ENCODE measurements at regions not wholly inside any gene's neighbourhood (a gene's known extent, or its start where the extent isn't known, plus 50 kb on each side); places are given as distances from the start of the nearest gene placed in this dataset.

GRCh38 chr2:67338601-67339233 is 58.4 kb upstream of the ETAA1 start:
- TF ChIP-seq POLR2A (IDR thresholded peaks at IDR 0.05) = no peak
- TF ChIP-seq, protein P1, sequence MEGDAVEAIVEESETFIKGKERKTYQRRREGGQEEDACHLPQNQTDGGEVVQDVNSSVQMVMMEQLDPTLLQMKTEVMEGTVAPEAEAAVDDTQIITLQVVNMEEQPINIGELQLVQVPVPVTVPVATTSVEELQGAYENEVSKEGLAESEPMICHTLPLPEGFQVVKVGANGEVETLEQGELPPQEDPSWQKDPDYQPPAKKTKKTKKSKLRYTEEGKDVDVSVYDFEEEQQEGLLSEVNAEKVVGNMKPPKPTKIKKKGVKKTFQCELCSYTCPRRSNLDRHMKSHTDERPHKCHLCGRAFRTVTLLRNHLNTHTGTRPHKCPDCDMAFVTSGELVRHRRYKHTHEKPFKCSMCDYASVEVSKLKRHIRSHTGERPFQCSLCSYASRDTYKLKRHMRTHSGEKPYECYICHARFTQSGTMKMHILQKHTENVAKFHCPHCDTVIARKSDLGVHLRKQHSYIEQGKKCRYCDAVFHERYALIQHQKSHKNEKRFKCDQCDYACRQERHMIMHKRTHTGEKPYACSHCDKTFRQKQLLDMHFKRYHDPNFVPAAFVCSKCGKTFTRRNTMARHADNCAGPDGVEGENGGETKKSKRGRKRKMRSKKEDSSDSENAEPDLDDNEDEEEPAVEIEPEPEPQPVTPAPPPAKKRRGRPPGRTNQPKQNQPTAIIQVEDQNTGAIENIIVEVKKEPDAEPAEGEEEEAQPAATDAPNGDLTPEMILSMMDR (IDR thresholded peaks at IDR 0.05) = no peak

DNA sequence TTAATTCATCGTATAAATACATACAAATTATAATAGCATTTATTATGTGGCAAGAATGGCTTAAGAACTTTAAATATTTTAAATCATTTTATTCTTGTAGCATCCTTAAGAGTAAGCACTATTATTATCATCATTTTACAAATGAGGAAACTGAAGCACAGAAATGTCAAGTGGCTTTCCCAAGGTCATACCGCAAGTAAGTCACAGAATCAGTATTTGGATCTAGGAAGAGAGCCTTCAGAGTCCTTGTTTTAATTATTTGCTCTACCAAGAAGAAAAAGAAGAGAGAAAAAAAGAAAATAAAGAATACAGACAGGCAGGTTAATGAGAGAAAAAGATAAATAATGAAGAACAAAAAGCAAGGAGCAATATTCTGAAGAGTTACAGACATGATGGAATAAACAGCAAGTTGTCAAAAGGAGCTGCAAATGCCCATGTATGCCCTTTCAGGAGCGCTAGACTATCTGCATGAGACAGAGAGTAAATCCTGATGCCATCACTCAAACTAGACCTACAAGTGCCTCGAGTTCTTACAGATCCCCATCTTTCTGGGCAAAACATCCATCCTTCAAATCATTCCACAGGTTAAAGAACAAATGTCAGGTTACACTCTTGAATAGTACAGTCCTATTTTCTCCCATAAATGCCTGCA is 57.8 kb upstream of the ETAA1 start:
- no peaks in the 10 kb centered on the region for H3K4me1 ChIP-seq
- H3K9me3 ChIP-seq = no peaks in the 10 kb centered on the region
- TF ChIP-seq, protein P1 (IDR thresholded peaks at IDR 0.05) = no peak
- no peak for TF ChIP-seq POLR2A (IDR thresholded peaks at IDR 0.05)
- H3K27ac ChIP-seq = no peak overlapping the region
- no peaks in the 10 kb centered on the region for H3K27me3 ChIP-seq
- intact Hi-C loops (cut with DNase I) = no loop called here
- H3K36me3 ChIP-seq = no peaks in the 10 kb centered on the region
- H3K4me3 ChIP-seq = no peak overlapping the region
- 66 to 75% methylated on average over 4 of the region's 4 CpGs for WGBS, 2 donors
- DNase-seq = no peak

More at GRCh38 chr2:67338601-67339233, 58.4 kb upstream of the ETAA1 start:
- H3K27me3 ChIP-seq = no peaks in the 10 kb centered on the region
- H3K9me3 ChIP-seq = no peaks in the 10 kb centered on the region
- 77% methylated on average over 3 of the region's 3 CpGs for WGBS, 2 donors
- no peaks in the 10 kb centered on the region for H3K36me3 ChIP-seq
- intact Hi-C loops (cut with DNase I) = no loop called here
- H3K4me3 ChIP-seq = no peak overlapping the region
- no peak overlapping the region for H3K27ac ChIP-seq
- DNase-seq = no peak
- H3K4me1 ChIP-seq = no peaks in the 10 kb centered on the region

DNA sequence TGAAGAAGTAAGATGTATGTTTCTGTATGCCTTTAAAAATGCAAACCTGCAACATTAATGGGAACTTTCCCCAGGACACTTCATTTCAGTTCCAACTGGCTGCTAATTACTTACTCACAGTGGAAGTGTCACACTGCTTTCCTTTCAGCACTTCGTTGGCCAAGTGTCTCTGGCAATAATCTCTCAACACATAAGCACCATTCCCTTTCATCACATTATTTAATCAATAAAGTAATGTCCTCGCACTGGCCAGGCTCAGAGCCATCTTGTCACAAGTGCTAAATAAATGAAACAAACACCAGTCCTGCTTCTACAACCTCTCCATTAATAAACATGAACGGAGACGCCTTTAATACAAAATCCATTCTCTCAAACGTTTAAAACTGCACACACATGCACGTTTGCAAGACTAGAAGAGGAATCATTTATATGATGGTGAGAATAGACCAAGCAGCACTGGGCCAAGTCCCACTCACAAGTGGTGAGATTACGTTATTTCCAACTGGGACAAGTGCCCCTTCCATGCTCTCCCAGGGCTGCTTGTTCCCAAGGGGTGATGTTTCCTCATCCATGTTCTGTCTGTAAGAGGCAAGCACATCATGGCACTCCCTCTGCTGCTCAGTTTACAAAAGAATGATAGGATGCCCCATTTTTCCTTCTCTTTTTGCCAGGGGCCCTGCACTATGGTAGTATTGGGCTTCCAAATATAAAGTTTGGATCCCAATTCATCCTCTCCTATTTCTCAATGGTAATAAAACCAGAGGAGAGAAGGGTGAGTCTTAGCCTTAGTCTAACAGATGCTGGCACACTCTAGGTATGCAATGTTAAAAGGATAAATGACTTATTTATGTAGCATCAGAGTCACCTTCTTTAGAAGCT is 56.8 kb upstream of the ETAA1 start:
- no peaks in the 10 kb centered on the region for H3K36me3 ChIP-seq
- H3K27ac ChIP-seq = no peak overlapping the region
- intact Hi-C loops (cut with DNase I) = no loop called here
- WGBS, 2 donors = 58 to 59% methylated on average over 7 of the region's 7 CpGs
- TF ChIP-seq, protein P1 (IDR thresholded peaks at IDR 0.05) = no peak
- no peak for TF ChIP-seq POLR2A (IDR thresholded peaks at IDR 0.05)
- H3K4me1 ChIP-seq = no peaks in the 10 kb centered on the region
- no peak for DNase-seq
- no peak overlapping the region for H3K4me3 ChIP-seq
- H3K27me3 ChIP-seq = no peaks in the 10 kb centered on the region
- no peaks in the 10 kb centered on the region for H3K9me3 ChIP-seq

DNA sequence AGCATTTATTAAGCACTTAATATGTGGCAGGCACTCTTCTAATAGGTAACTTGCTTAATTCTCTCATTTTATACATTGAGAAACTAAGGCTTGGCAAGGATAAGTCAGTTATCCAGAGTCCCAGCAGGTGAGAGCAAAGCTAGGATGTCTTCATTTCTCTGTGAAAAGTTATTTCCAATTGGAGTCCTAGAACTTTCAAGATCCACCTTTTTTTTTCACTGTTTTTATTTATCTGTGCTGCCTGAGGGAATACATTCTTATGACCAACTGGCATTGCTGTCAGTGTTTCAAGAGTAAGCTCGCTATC is 56.2 kb upstream of the ETAA1 start:
- Histone ChIP-seq H3K27me3 (no peaks in the 10 kb centered on the region), H3K9me3 (no peaks in the 10 kb centered on the region), H3K27ac (no peak overlapping the region), H3K36me3 (no peaks in the 10 kb centered on the region), H3K4me3 (no peak overlapping the region), H3K4me1 (no peaks in the 10 kb centered on the region)
- WGBS, 2 donors = 61 to 80% methylated on average over 1 of the region's 1 CpG
- TF ChIP-seq, protein P1 (IDR thresholded peaks at IDR 0.05) = no peak
- TF ChIP-seq POLR2A (IDR thresholded peaks at IDR 0.05) = no peak
- no peak for DNase-seq
- intact Hi-C loops (cut with DNase I) = no loop called here

- intact Hi-C loops (cut with DNase I) = no loop called here
- TF ChIP-seq POLR2A (IDR thresholded peaks at IDR 0.05) = no peak
- TF ChIP-seq, protein P1 (IDR thresholded peaks at IDR 0.05) = no peak
- 80 to 88% methylated on average over 2 of the region's 2 CpGs for WGBS, 2 donors
Measured at GRCh38 chr2:67341336-67341735, 55.8 kb upstream of the ETAA1 start.

More at GRCh38 chr2:67341336-67341735, 55.8 kb upstream of the ETAA1 start:
- no peak for DNase-seq
- Histone ChIP-seq H3K27me3 (no peaks in the 10 kb centered on the region), H3K4me1 (no peaks in the 10 kb centered on the region), H3K27ac (no peak overlapping the region), H3K4me3 (no peak overlapping the region), H3K9me3 (no peaks in the 10 kb centered on the region), H3K36me3 (no peaks in the 10 kb centered on the region)

Measured in esophagus squamous epithelium (tissue), 5 donors.